ENCODE measurements at regions not wholly inside any gene's neighbourhood (a gene's known extent, or its start where the extent isn't known, plus 50 kb on each side); places are given as distances from the start of the nearest gene placed in this dataset.
"Not testable (repeated sequence)": the region's sequence is repeated elsewhere in the genome, so short reads cannot be mapped to it uniquely, and the experiment has no call there.

DNA sequence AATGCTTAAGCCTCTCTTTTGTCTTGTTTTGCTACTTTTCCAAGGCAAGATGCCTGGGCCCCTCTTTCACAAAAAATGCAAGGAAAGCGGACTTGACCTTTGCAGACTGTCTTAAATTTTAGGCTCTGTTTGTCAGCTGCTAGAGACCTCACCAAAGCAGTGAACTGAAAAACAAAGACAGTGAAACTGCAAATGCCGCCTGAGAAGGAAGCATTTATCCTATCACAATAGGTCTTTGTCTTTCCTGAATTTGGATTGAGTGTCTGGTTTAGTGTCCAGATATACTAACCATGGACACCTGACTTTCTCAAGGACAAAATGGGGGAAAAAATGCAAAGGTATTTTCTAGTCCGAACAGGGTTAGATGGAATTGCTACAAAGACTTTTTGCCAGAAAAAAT is 256.9 kb downstream of the INHBA start:
- H3K27ac ChIP-seq = no peak overlapping the region
- TF ChIP-seq, protein P1, sequence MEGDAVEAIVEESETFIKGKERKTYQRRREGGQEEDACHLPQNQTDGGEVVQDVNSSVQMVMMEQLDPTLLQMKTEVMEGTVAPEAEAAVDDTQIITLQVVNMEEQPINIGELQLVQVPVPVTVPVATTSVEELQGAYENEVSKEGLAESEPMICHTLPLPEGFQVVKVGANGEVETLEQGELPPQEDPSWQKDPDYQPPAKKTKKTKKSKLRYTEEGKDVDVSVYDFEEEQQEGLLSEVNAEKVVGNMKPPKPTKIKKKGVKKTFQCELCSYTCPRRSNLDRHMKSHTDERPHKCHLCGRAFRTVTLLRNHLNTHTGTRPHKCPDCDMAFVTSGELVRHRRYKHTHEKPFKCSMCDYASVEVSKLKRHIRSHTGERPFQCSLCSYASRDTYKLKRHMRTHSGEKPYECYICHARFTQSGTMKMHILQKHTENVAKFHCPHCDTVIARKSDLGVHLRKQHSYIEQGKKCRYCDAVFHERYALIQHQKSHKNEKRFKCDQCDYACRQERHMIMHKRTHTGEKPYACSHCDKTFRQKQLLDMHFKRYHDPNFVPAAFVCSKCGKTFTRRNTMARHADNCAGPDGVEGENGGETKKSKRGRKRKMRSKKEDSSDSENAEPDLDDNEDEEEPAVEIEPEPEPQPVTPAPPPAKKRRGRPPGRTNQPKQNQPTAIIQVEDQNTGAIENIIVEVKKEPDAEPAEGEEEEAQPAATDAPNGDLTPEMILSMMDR (conservative IDR thresholded peaks at IDR 0.05) = no peak

DNA sequence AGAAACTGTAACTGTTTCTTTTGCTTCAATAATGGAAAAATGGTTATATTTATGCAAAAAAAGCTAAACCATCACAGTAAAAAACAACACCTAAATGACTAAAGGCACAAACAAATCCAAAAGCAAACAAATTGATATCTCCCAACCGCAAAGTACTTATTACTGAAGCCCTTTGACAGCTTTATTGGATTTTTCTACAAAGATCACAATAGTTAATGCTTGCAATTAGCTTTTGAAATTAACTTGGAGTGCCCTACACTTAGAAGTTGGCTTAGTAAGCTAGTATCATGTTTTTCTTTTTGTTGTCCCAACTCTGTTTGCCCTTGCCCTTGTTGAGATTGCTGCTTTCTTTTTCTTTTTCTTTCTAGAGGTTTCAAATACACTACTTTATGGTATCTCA is 257.5 kb downstream of the INHBA start:
- H3K27ac ChIP-seq = no peak overlapping the region
- TF ChIP-seq, protein P1 (conservative IDR thresholded peaks at IDR 0.05) = no peak

DNA sequence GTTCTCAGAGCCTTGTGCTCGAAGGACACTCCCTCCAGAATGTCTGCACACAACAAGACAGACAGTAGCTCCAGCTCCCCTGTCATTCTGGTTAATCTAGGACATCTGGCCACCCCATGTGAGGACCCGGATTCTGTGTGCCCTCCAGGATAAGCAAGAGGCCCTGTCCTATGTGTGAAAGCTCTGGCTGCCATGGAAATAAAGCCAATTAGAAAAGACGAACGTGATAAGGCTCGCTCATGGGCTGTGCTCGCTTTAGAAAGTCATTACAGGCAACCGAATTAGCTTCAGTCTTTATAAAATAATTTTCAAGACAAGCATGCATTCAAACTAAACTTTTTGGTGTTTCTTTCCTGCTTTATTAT is 263.4 kb downstream of the INHBA start:
- H3K27ac ChIP-seq = no peak overlapping the region
- TF ChIP-seq, protein P1 (conservative IDR thresholded peaks at IDR 0.05) = no peak

DNA sequence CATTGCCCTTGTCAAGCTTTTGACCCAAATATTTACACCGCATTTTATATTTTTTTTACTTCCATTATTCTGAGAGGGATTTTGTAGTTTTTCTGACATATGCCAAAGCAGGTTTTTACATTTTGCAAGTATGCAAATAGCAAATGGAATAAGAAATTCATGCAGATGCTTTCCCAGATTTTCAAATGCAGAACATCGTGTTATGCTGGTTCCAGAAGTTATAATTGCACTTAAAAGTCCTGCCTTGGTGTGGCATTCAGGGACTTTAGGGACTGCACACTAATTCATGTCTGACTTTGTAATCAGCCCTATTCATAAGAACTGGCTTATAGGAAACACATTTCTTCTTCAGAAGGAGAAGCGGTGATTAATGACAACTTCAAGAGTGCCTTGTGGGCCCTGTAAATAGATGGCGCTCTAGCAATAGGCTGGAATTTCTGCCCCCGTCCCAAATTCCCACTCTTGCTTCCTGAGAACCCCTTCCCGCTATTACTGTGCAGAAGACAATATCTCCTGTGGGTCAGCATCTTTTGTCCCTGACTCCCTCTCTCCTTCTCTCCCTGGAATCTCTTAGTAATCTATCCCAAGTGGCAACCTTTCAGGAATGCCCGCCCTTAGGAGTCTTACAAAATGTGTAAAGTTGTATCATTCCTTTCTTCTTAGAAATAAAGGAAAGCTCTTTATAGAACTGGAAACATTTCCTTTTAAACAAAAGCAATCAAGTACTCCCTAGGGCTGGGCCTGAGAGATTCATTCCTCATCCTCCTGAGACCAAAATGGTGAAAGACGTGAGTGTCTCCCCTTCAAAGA is 264.0 kb downstream of the INHBA start:
- TF ChIP-seq, protein P1 (conservative IDR thresholded peaks at IDR 0.05) = no peak
- no peak overlapping the region for H3K27ac ChIP-seq

DNA sequence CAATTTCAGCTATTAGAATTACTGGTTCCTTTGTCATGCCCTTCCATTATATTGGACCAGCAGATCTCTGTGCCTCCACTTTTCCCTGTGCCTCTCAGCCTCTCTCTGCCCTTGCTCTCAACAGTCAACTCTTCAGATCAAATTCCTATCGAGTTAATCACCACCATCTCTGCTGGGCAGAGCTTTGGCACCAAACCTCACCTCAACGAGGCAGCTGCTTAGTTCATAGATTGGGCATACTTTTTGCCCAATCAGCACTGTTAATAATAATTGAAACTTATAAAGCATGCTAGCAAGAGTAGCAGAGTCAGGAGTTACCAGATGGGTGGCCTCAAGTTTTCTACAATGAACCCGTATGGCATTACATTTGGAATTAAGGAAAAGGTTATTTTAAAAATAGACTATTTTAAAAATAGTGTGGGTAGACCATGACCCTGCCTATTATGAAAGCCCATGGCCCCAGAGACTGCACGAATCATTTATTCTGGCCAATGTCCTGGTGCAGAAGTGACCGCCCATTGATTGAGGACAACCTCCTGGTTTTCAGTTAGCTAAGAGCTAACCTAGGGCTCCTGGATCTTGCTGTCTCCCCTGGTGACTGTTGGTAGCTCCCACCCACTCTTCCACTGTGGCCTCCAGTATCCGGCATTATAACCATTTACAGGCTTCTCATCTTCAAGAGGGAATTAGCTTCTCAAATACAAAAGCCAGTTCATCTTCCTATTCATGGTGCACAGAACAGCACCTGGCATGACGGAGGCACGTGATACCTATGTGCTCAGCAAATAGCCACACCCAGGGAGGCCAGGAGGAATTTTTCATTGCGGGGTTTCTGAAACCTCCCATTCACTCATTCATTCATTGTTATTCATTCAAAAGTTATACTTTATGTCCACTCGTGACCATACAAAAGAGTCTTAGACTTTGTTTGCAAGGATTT is 265.4 kb downstream of the INHBA start:
- TF ChIP-seq, protein P1 (conservative IDR thresholded peaks at IDR 0.05) = no peak
- H3K27ac ChIP-seq = no peak overlapping the region

DNA sequence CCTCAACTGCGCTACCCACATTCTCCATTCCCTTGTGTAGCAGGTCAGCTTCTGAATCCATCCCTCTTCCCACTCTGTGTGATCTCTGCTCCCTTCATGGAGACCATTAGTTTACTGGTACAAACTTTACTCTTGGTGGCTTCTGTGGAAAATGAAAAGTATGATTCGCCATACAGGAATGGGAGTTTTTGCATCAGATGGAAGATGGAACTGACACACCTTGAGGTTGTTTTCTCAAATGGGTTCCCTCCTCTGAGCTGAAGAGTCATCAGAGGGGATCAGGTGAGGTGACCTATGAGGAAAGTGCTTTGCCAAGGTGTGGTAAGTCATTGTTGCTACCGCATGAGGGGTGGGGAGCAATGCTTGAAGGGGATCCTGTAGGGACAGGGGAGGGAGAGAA is 266.8 kb downstream of the INHBA start:
- TF ChIP-seq, protein P1 (conservative IDR thresholded peaks at IDR 0.05) = no peak
- no peak overlapping the region for H3K27ac ChIP-seq

DNA sequence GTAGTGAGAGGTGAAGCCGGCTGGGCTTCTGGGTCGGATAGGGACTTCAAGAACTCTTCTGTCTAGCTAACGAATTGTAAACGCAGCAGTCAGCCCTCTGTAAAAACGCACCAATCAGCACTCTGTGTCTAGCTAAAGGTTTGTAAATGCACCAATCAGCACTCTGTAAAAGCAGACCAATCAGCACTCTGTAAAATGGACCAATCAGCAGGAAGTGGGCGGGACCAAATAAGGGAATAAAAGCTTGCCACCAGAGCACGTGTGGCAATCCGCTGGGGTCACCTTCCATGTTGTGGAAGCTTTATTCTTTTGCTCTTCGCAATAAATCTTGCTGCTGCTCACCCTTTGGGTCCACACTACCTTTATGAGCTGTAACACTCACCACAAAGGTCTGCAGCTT is 267.9 kb downstream of the INHBA start:
- H3K27ac ChIP-seq = not testable (repeated sequence)
